Fibroblast of lung (primary cell): ENCODE measurements at regions not wholly inside any gene's neighbourhood (a gene's known extent, or its start where the extent isn't known, plus 50 kb on each side); places are given as distances from the start of the nearest gene placed in this dataset.

Experiments
- DNase-seq, 2 donors: peaks; one replicate each; pipeline versions ENCODE4 v3.0.0 to v3.0.0-alpha.2; 2010; ENCODE audit warnings: low read depth in 2 of 2
- H2AFZ ChIP-seq: 2 replicates; pipeline ENCODE4 v1.5.1; 2012; ENCODE audit warnings: low read length, control low read depth, inconsistent platforms
- H3K27ac ChIP-seq: 2 replicates; pipeline ENCODE4 v1.5.1; 2011; ENCODE audit warnings: low read length, control low read depth; ENCODE audit not compliant: insufficient read depth
- H3K27me3 ChIP-seq: 2 replicates; pipeline ENCODE4 v1.5.1; 2011; ENCODE audit warnings: mild to moderate bottlenecking, low read length; ENCODE audit not compliant: control insufficient read depth, insufficient read depth
- H3K36me3 ChIP-seq: 2 replicates; pipeline ENCODE4 v1.5.1; 2011; ENCODE audit warnings: low read length; ENCODE audit not compliant: control insufficient read depth, insufficient read depth
- H3K4me1 ChIP-seq: 2 replicates; pipeline ENCODE4 v1.5.1; 2011; ENCODE audit warnings: low read length; ENCODE audit not compliant: control insufficient read depth, insufficient read depth; ENCODE audit errors: extremely low read depth
- H3K4me2 ChIP-seq: 2 replicates; pipeline ENCODE4 v1.5.1; 2011; ENCODE audit warnings: low read length, control low read depth; ENCODE audit not compliant: insufficient read depth; ENCODE audit errors: extremely low read depth
- H3K4me3 ChIP-seq, 4 experiments: fragments of 200-600 bp in 1 of 4; sonication (generic) in 1 of 4; replicated peaks in 1 of 4; 2 replicates each; pipeline ENCODE4 v1.5.1; 2011 to 2016; ENCODE audit warnings: low read length in 4 of 4, low read depth in 3 of 4, mild to moderate bottlenecking in 3 of 4, control low read depth in 2 of 4, inconsistent platforms in 1 of 4, mixed read lengths in 1 of 4; ENCODE audit not compliant: insufficient read depth in 1 of 4; ENCODE audit errors: control extremely low read depth in 1 of 4
- H3K79me2 ChIP-seq: 2 replicates; pipeline ENCODE4 v1.5.1; 2012; ENCODE audit warnings: mild to moderate bottlenecking, low read length, inconsistent platforms; ENCODE audit not compliant: control insufficient read depth, insufficient read depth
- H3K9ac ChIP-seq: 2 replicates; pipeline ENCODE4 v1.5.1; 2011; ENCODE audit warnings: mild to moderate bottlenecking, low read length, control low read depth; ENCODE audit not compliant: insufficient read depth
- H3K9me3 ChIP-seq: 2 replicates; pipeline ENCODE4 v1.5.1; 2012; ENCODE audit warnings: low read depth, low read length; ENCODE audit not compliant: control insufficient read depth, insufficient read depth
- H4K20me1 ChIP-seq: 2 replicates; pipeline ENCODE4 v1.5.1; 2011; ENCODE audit warnings: low read length; ENCODE audit not compliant: control insufficient read depth, insufficient read depth; ENCODE audit errors: extremely low read depth
- EZH2 ChIP-seq: IDR thresholded peaks from 2 replicates; pipeline ENCODE4 v1.5.1; 2012; ENCODE audit warnings: low read length, control low read depth, mild to moderate bottlenecking; ENCODE audit errors: missing control alignments
- TF ChIP-seq, protein P1 (sequence below), 2 donors: IDR thresholded peaks in 1 of 2; conservative IDR thresholded peaks in 1 of 2; 1 replicate in 1 of 2; 2 replicates in 1 of 2; pipeline ENCODE4 v1.5.1; 2011 to 2012; ENCODE audit warnings: low read length in 2 of 2, control low read depth in 1 of 2, inconsistent platforms in 1 of 2, low read depth in 1 of 2, mild to moderate bottlenecking in 1 of 2

- Histone ChIP-seq H4K20me1 (no peaks in the 10 kb centered on the region), H3K9ac (no peak overlapping the region), H3K4me3 (no peak overlapping the region), H2AFZ (no peak overlapping the region), H3K27me3 (no peaks in the 10 kb centered on the region), H3K4me1 (no peaks in the 10 kb centered on the region), H3K9me3 (no peaks in the 10 kb centered on the region), H3K4me2 (no peak overlapping the region), H3K36me3 (no peaks in the 10 kb centered on the region), H3K27ac (no peak overlapping the region), H3K79me2 (no peaks in the 10 kb centered on the region)
- no peak for DNase-seq
- TF ChIP-seq EZH2 = no peak
- TF ChIP-seq, protein P1, sequence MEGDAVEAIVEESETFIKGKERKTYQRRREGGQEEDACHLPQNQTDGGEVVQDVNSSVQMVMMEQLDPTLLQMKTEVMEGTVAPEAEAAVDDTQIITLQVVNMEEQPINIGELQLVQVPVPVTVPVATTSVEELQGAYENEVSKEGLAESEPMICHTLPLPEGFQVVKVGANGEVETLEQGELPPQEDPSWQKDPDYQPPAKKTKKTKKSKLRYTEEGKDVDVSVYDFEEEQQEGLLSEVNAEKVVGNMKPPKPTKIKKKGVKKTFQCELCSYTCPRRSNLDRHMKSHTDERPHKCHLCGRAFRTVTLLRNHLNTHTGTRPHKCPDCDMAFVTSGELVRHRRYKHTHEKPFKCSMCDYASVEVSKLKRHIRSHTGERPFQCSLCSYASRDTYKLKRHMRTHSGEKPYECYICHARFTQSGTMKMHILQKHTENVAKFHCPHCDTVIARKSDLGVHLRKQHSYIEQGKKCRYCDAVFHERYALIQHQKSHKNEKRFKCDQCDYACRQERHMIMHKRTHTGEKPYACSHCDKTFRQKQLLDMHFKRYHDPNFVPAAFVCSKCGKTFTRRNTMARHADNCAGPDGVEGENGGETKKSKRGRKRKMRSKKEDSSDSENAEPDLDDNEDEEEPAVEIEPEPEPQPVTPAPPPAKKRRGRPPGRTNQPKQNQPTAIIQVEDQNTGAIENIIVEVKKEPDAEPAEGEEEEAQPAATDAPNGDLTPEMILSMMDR (conservative IDR thresholded peaks at IDR 0.05 in 1 of 2, IDR thresholded peaks at IDR 0.05 in 1 of 2; ENCODE audit: low read depth in 1 of 2, low read length in 2 of 2) = no peak
These were observed 453.0 kb downstream of the EFNA5 start for GRCh38 chr5:107217721-107218130.

- Histone ChIP-seq H3K4me2 (no peak overlapping the region), H3K27me3 (no peaks in the 10 kb centered on the region), H3K79me2 (no peaks in the 10 kb centered on the region), H3K36me3 (no peaks in the 10 kb centered on the region), H3K4me3 (no peak overlapping the region), H3K9me3 (no peaks in the 10 kb centered on the region), H2AFZ (no peak overlapping the region), H3K27ac (no peak overlapping the region), H3K4me1 (no peaks in the 10 kb centered on the region), H3K9ac (no peak overlapping the region), H4K20me1 (no peaks in the 10 kb centered on the region)
- TF ChIP-seq, protein P1 (conservative IDR thresholded peaks at IDR 0.05 in 1 of 2, IDR thresholded peaks at IDR 0.05 in 1 of 2; ENCODE audit: low read depth in 1 of 2, low read length in 2 of 2) = no peak
- no peak for TF ChIP-seq EZH2
- no peak for DNase-seq
These were observed 454.1 kb downstream of the EFNA5 start for GRCh38 chr5:107216587-107216986.

- Histone ChIP-seq H3K4me3 (no peak overlapping the region), H3K4me2 (no peak overlapping the region), H3K9ac (no peak overlapping the region), H3K79me2 (no peaks in the 10 kb centered on the region), H4K20me1 (no peaks in the 10 kb centered on the region), H3K27me3 (no peaks in the 10 kb centered on the region), H3K36me3 (no peaks in the 10 kb centered on the region), H3K4me1 (no peaks in the 10 kb centered on the region), H2AFZ (no peak overlapping the region), H3K9me3 (no peaks in the 10 kb centered on the region), H3K27ac (no peak overlapping the region)
- TF ChIP-seq, protein P1 (conservative IDR thresholded peaks at IDR 0.05 in 1 of 2, IDR thresholded peaks at IDR 0.05 in 1 of 2; ENCODE audit: low read depth in 1 of 2, low read length in 2 of 2) = no peak
- no peak for TF ChIP-seq EZH2
- DNase-seq = peak in 1 of 2 donors; percentile 23
These were observed 455.1 kb downstream of the EFNA5 start for GRCh38 chr5:107215611-107216010.
